H1 (cell line): ENCODE measurements at regions not wholly inside any gene's neighbourhood (a gene's known extent, or its start where the extent isn't known, plus 50 kb on each side); places are given as distances from the start of the nearest gene placed in this dataset.

ENCODE experiments used
- ASH2L ChIP-seq: fragments of 200-600, 300-600 bp; sonication (generic); IDR thresholded peaks from one replicate; pipeline ENCODE4 v1.7.1; 2017; ENCODE audit warnings: low read length
- CBX8 ChIP-seq: fragments of 300-800, 300-1000 bp; sonication (generic); IDR thresholded peaks from 2 replicates; pipeline ENCODE4 v1.7.1; 2016; ENCODE audit warnings: low read depth, low read length, borderline replicate concordance
- CHD7 ChIP-seq: fragments of 300-600 bp; sonication (generic); IDR thresholded peaks from 2 replicates; pipeline ENCODE4 v1.7.1; 2012; ENCODE audit warnings: low read length, moderate library complexity, mild to moderate bottlenecking, inconsistent platforms; ENCODE audit not compliant: insufficient replicate concordance
- EZH2 ChIP-seq: fragments of 200-600 bp; sonication (generic); IDR thresholded peaks from 2 replicates; pipeline ENCODE4 v1.7.1; 2012; ENCODE audit warnings: low read depth, mild to moderate bottlenecking, moderate library complexity, low read length, inconsistent platforms; ENCODE audit not compliant: severe bottlenecking
- FOSL1 ChIP-seq: IDR thresholded peaks from 2 replicates; pipeline ENCODE4 v1.6.1; 2011; ENCODE audit warnings: mild to moderate bottlenecking, low read depth, low read length, moderate library complexity; ENCODE audit not compliant: insufficient read depth
- HDAC6 ChIP-seq: IDR thresholded peaks from one replicate; pipeline ENCODE4 v1.7.1; 2012; ENCODE audit warnings: low read depth, mild to moderate bottlenecking, inconsistent platforms, low read length, moderate library complexity
- KDM5A ChIP-seq: fragments of 200-600 bp; IDR thresholded peaks from 2 replicates; pipeline ENCODE4 v1.7.1; 2012; ENCODE audit warnings: mild to moderate bottlenecking, low read length, inconsistent platforms, mixed read lengths
- POU5F1 ChIP-seq: IDR thresholded peaks from 2 replicates; pipeline ENCODE4 v1.6.1; 2011; ENCODE audit warnings: low read depth, mild to moderate bottlenecking, low read length, moderate library complexity
- RAD21 ChIP-seq, 2 experiments: IDR thresholded peaks in 1 of 2; conservative IDR thresholded peaks in 1 of 2; 2 replicates each; pipeline ENCODE4 v1.6.1; 2011; ENCODE audit warnings: low read depth in 2 of 2, low read length in 2 of 2, improper control_type of control experiment in 1 of 2, inconsistent platforms in 1 of 2, mild to moderate bottlenecking in 1 of 2, moderate library complexity in 1 of 2
- RFX5 ChIP-seq: IDR thresholded peaks from 2 replicates; pipeline ENCODE4 v1.6.1; 2011; ENCODE audit warnings: low read depth, low read length, improper control_type of control experiment, borderline replicate concordance
- SRF ChIP-seq: IDR thresholded peaks from 2 replicates; pipeline ENCODE4 v1.6.1; 2011; ENCODE audit warnings: mild to moderate bottlenecking, low read depth, low read length, moderate library complexity

- TF ChIP-seq HDAC6 (no peak), CBX8 (no peak), KDM5A (no peak), ASH2L (no peak), POU5F1 (no peak), EZH2 (no peak), RAD21 (IDR thresholded peaks at IDR 0.05 in 1 of 2, conservative IDR thresholded peaks at IDR 0.05 in 1 of 2; ENCODE audit: low read depth in 2 of 2, low read length in 2 of 2) (peak; percentile 63 to 73), CHD7 (no peak), RFX5 (no peak), SRF (peak; percentile 59; the same call in 1 of the 2 replicates), FOSL1 (no peak)
Observed at GRCh38 chr1:34547046-34547674, 207.7 kb upstream of the GJB5 start (continued).
